Esophagus muscularis mucosa (tissue), 4 donors: ENCODE measurements at regions not wholly inside any gene's neighbourhood (a gene's known extent, or its start where the extent isn't known, plus 50 kb on each side); places are given as distances from the start of the nearest gene placed in this dataset.
"Not testable (repeated sequence)": the region's sequence is repeated elsewhere in the genome, so short reads cannot be mapped to it uniquely, and the experiment has no call there.

Experiments used
- DNase-seq: peaks from one replicate; pipeline ENCODE4 v3.0.0-alpha.2; 2017; ENCODE audit errors: extremely low spot score
- H3K27ac ChIP-seq, 4 donors: fragments of 200-600 bp; sonication (generic); replicated peaks in 1 of 4; 1 replicate in 3 of 4; 2 replicates in 1 of 4; pipeline ENCODE4 v1.5.1; 2016 to 2019; ENCODE audit warnings: mild to moderate bottlenecking in 1 of 4
- H3K27me3 ChIP-seq, 4 donors: fragments of 200-600 bp; sonication (generic); one replicate each; pipeline versions ENCODE4 v1.5.1 to v1.6.0; 2016 to 2019
- H3K36me3 ChIP-seq, 4 donors: fragments of 200-600 bp; sonication (generic); one replicate each; pipeline ENCODE4 v1.5.1; 2016 to 2019
- H3K4me1 ChIP-seq, 4 donors: fragments of 200-600 bp; sonication (generic); one replicate each; pipeline ENCODE4 v1.5.1; 2016 to 2019
- H3K4me3 ChIP-seq, 4 donors: fragments of 200-600 bp; sonication (generic); 1 replicate in 2 of 4; 2 replicates in 2 of 4; pipeline ENCODE4 v1.5.1; 2016 to 2019; ENCODE audit warnings: mild to moderate bottlenecking in 4 of 4, moderate library complexity in 1 of 4
- H3K9me3 ChIP-seq, 4 donors: fragments of 200-600 bp; sonication (generic); 1 replicate in 3 of 4; 2 replicates in 1 of 4; pipeline ENCODE4 v1.5.1; 2016 to 2019
- EP300 ChIP-seq: sonication (generic); formaldehyde crosslinking; IDR thresholded peaks from one replicate; pipeline ENCODE4 v1.6.1; 2017; ENCODE audit warnings: antibody characterized with exemption
- POLR2A ChIP-seq: fragments of 450-650 bp; IDR thresholded peaks from one replicate; pipeline ENCODE4 v1.6.1; 2017; ENCODE audit warnings: antibody characterized with exemption, moderate library complexity, mild to moderate bottlenecking, low read depth
- POLR2AphosphoS5 ChIP-seq, 2 donors: sonication (generic); formaldehyde crosslinking; IDR thresholded peaks; one replicate each; pipeline ENCODE4 v1.6.1; 2017; ENCODE audit warnings: antibody characterized with exemption in 2 of 2
- WGBS: methylation state at CpG from one replicate; pipeline ENCODE4 v1.1.5; 2018; 5-methylcytosine and 5-hydroxymethylcytosine counted together
- intact Hi-C: fragments of 100-400 bp; cut with DNase I; formaldehyde crosslinking; loops from one replicate; pipeline ENCODE4 v1.15.1; 2023
- TF ChIP-seq, protein P1 (sequence below), 3 experiments: fragments of 200-600 bp in 2 of 3; fragments of 450-650 bp in 1 of 3; sonication (generic) in 2 of 3; IDR thresholded peaks; one replicate each; pipeline ENCODE4 v1.5.1; 2017 to 2019; ENCODE audit warnings: antibody characterized with exemption in 3 of 3, mild to moderate bottlenecking in 2 of 3, moderate library complexity in 1 of 3

DNA sequence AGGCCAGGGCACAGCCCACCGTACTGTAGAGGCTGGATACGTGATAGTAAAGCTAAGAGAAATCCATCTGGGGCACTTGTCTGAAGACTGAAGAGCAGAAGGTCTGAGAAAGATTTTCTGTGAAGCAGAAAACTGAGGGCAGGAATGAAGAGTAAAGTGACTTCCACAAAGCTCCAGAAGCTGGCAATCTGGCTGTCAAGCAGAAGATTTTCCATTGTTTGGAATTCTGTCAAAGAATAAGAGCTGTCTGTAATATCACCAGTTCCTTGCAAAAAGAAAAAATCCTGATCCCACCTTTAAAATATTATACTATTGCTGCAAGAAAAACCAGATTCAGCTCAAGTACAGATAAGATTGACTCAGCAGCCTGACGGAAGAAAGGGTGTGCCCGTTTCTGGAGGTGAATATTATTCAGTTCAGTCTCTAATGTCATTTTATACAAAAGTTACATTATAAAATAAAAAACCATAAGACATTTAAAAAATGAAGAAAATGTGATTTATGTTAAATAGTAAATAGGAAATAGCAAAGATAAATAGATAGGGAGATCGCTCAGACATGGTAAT, 550.4 kb upstream of the SGO1 start:
- TF ChIP-seq POLR2AphosphoS5 (IDR thresholded peaks at IDR 0.05) (no peak), EP300 (no peak), POLR2A (no peak)
- TF ChIP-seq, protein P1, sequence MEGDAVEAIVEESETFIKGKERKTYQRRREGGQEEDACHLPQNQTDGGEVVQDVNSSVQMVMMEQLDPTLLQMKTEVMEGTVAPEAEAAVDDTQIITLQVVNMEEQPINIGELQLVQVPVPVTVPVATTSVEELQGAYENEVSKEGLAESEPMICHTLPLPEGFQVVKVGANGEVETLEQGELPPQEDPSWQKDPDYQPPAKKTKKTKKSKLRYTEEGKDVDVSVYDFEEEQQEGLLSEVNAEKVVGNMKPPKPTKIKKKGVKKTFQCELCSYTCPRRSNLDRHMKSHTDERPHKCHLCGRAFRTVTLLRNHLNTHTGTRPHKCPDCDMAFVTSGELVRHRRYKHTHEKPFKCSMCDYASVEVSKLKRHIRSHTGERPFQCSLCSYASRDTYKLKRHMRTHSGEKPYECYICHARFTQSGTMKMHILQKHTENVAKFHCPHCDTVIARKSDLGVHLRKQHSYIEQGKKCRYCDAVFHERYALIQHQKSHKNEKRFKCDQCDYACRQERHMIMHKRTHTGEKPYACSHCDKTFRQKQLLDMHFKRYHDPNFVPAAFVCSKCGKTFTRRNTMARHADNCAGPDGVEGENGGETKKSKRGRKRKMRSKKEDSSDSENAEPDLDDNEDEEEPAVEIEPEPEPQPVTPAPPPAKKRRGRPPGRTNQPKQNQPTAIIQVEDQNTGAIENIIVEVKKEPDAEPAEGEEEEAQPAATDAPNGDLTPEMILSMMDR (IDR thresholded peaks at IDR 0.05): no peak
- Histone ChIP-seq H3K9me3 (no peaks in the 10 kb centered on the region), H3K4me1 (peaks cover 0 to 10% (median 6%) of the 10 kb centered on the region in 4 donors), H3K4me3 (no peak overlapping the region), H3K36me3 (no peaks in the 10 kb centered on the region), H3K27ac (no peak overlapping the region), H3K27me3 (no peaks in the 10 kb centered on the region)
- 89% methylated on average over 5 of the region's 5 CpGs for WGBS
- intact Hi-C loops: no loop called here
- DNase-seq: no peak

DNA sequence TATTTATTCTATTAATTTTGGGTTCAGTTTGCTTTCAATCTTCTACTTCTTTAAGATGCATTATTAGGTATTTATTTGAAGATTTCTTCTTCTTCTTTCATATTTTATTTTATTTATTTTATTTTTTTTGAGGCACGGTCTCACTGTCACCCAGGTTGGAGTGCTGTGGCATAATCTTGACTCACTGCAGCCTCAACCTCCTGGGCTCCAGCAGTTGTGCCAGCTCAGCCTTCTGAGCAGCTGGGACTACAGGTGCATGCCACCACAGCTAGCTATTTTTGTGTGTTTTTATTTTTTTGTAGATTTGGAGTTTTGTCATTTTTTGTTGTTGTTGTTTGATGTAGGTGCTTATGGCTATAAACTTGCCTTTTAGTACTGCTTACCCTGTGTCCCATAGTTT, 543.2 kb upstream of the SGO1 start:
- no peaks in the 10 kb centered on the region for H3K9me3 ChIP-seq
- no peaks in the 10 kb centered on the region for H3K4me1 ChIP-seq
- DNase-seq: no peak
- no peak overlapping the region for H3K4me3 ChIP-seq
- H3K27ac ChIP-seq: no peak overlapping the region
- 91% methylated on average over 1 of the region's 1 CpG for WGBS
- no peaks in the 10 kb centered on the region for H3K27me3 ChIP-seq
- TF ChIP-seq POLR2AphosphoS5 (IDR thresholded peaks at IDR 0.05): no peak
- TF ChIP-seq POLR2A: no peak
- no peak for TF ChIP-seq EP300
- TF ChIP-seq, protein P1 (IDR thresholded peaks at IDR 0.05): no peak
- no peaks in the 10 kb centered on the region for H3K36me3 ChIP-seq
- intact Hi-C loops: no loop called here

DNA sequence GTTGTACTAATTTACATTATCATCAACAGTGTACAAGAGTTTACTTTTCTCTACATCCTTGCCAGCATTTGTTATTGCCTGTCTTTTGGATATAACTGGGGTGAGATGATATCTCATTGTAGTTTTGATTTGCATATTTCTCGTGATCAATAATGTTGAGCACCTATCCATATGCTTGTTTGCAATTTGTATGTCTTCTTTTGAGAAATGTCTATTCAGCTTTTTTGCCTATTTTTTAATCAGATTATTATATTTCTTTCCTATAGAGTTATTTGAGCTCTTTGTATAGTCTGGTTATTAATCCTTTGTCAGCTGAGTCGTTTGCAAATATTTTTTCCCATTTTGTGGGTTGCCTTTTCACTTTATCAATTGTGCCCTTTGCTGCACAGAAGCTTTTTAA, 540.8 kb upstream of the SGO1 start:
- WGBS: 86% methylated on average over 2 of the region's 2 CpGs
- intact Hi-C loops: no loop called here
- TF ChIP-seq EP300 (no peak), POLR2A (no peak), POLR2AphosphoS5 (IDR thresholded peaks at IDR 0.05) (no peak)
- TF ChIP-seq, protein P1 (IDR thresholded peaks at IDR 0.05): no peak
- no peak for DNase-seq
- Histone ChIP-seq H3K9me3 (no peaks in the 10 kb centered on the region), H3K4me3 (no peak overlapping the region), H3K4me1 (no peaks in the 10 kb centered on the region), H3K36me3 (no peaks in the 10 kb centered on the region), H3K27ac (no peak overlapping the region), H3K27me3 (no peaks in the 10 kb centered on the region)

DNA sequence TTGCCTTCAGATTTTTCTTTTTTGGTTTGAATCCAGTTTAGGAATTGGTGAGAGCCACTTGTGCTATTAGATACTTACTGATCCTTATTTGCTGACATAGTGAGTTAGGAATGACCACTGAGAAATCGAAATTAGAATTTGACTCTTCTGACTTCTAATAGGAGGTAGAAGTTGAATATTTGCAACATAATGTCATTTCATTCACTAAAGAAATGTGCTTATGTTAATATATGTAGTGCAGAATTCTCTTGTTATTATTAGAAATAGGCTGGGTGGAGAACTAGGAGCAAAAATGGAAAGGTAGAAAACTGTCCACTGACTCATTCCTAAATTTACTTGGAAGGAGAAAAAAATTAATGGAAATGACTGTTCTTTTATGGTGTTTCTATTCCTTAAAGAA, 538.2 kb upstream of the SGO1 start:
- Histone ChIP-seq H3K9me3 (no peaks in the 10 kb centered on the region), H3K4me3 (no peak overlapping the region), H3K27ac (no peak overlapping the region), H3K27me3 (no peaks in the 10 kb centered on the region), H3K4me1 (no peaks in the 10 kb centered on the region), H3K36me3 (no peaks in the 10 kb centered on the region)
- 88% methylated on average over 1 of the region's 1 CpG for WGBS
- intact Hi-C loops: no loop called here
- DNase-seq: no peak
- TF ChIP-seq POLR2AphosphoS5 (IDR thresholded peaks at IDR 0.05) (no peak), EP300 (no peak), POLR2A (no peak)
- TF ChIP-seq, protein P1 (IDR thresholded peaks at IDR 0.05): no peak

DNA sequence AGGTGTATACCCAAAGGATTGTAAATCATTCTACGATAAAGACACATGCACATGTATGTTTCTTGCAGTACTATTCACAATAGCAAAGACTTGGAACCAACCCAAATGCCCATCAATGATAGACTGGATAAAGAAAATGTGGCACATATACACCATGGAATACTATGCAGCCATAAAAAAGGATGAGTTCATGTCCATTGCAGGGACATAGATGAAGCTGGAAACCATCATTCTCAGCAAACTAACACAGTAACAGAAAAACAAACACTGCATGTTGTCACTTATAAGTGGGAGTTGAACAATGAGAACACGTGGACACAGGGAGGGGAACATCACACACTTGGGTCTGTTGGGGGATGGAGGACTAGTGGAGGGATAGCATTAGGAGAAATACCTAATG, 530.4 kb upstream of the SGO1 start:
- H3K36me3 ChIP-seq, intact Hi-C loops, DNase-seq, H3K4me1 ChIP-seq, H3K4me3 ChIP-seq, H3K27ac ChIP-seq, H3K9me3 ChIP-seq, H3K27me3 ChIP-seq: not testable (repeated sequence)
- WGBS: 98% methylated on average over 2 of the region's 2 CpGs
